Right ventricle myocardium inferior (tissue), 1 donor: ENCODE measurements at regions not wholly inside any gene's neighbourhood (a gene's known extent, or its start where the extent isn't known, plus 50 kb on each side); places are given as distances from the start of the nearest gene placed in this dataset.
A peak's percentile ranks its signal among the peaks of the same experiment; 100 is the strongest.

Source experiments
- ATAC-seq: fragments of 200-7000 bp; cut with Tn5 transposase; one replicate; pipeline ENCODE4 v1.9.1; 2020; ENCODE audit warnings: mild to moderate bottlenecking, moderate library complexity
- DNase-seq: peaks from one replicate; pipeline ENCODE4 v3.0.0; 2021; ENCODE audit errors: missing footprints
- intact Hi-C: fragments of 100-400 bp; cut with DNase I; formaldehyde crosslinking; loops from one replicate; pipeline ENCODE4 v1.11.0; 2022
- donor health status: DM: no; HTN: yes; CAD: no; lungs with severe emphysema.

DNA sequence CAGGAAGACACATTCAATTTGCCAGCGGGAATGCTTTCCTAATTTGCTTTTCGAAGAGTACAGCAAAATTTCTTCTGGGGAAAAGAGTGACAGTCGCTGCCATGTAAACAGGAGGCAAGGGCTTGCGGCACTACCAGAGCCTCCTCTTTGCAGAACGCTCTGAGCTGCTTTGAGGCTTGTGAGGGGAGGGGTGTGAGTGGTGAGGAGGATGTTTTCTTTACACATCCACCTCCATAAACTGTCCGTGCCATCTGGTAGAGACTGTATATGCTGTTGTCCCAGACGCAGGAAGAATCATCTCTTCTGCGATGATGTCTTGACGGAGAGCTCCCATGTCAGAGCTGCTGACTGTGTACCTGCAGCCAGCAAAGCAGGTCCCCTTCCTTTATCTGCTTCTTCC, 138.0 kb downstream of the SOCS6 start:
- ATAC-seq (no peak), DNase-seq (no peak)
- intact Hi-C loops = no loop called here

DNA sequence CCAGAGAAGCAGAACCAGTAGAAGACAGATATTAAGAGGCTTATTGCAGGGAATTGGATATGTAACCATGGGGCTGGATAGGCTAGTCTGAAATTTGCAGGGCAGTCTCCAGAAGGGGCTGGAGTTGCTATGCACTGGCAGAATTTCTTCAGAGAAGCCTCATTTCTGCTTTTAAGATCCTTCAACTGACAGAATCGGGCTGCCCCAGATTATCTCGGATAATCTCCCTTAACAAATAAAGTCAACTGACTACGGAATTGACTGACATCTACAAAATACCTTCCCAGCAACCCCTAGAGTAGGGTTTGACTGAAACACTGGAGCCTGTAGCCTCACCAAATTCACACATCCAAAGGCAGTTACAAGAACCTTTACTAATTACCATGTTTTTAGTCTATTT, 136.4 kb downstream of the SOCS6 start:
- intact Hi-C loops = no loop called here
- no peak for DNase-seq

DNA sequence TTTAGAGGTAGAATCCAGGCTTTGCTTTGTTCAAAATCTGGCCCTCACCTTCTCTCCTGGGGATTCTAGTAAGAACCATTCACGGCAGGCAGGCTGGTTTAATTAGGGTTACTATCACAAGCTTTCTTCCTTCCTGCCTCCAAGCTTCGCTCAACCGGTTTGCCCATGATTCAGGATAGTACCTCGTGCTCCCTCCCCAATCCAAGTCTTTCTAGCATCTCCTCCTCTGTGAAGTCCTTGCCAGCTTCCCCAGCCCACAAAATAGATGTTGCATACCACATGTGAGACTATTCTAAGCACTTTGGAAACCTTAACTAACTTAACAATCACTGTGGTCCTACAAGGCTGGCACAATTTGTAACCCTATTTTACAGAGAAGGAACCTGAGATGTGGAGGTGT, 135.1 kb downstream of the SOCS6 start:
- intact Hi-C loops = no loop called here
- no peak for ATAC-seq
- no peak for DNase-seq

More for the DNA sequence above, 136.4 kb downstream of the SOCS6 start:
- ATAC-seq = no peak

DNA sequence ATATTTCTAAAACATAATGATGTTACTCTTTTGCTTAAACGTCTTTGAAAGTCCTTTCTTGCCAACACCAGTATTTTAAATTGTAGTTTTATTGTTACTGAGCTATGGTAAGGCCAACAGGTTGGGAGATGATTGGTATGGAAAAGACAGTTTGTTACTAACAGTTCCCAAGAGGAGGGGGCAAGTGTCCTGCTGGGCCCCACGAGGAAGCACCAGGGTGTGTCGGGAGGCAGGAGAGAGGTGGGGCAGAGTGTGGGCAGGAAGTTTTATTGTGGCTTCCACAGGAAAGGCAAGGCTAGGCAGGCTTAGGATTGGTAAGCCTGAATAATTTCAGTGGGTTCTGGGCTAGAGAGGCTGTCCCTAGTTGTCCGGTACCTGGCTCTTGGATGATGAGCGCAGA, 134.3 kb downstream of the SOCS6 start:
- intact Hi-C loops = no loop called here
- DNase-seq = no peak
- ATAC-seq = no peak

DNA sequence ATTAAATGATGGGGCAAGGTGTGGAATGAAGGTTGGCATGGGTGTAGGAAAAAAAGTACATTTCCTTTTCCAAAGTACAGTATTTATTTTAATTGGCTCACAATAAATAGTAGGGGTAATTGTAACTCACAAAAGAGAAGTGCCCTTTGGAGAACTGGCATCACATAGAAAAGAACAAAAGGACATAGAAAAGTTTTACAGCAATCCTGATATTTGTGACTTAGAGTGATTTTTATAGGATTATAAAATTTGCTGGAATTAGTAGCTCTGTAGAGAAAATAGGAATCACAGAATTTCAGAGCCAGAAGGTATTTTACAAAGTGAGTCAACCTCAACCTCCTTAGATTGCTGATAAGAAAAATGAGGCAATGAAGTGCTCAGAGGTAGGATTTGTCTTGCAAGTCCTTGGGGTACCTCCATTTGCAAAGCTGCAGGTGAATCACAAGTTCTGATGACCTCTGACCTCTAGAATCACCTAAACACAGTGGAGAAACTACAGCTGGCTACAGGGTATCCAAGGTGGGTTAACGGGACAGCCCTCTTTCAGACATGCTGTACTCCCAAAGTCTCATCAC, 133.6 kb downstream of the SOCS6 start:
- intact Hi-C loops = no loop called here
- no peak for ATAC-seq
- no peak for DNase-seq

DNA sequence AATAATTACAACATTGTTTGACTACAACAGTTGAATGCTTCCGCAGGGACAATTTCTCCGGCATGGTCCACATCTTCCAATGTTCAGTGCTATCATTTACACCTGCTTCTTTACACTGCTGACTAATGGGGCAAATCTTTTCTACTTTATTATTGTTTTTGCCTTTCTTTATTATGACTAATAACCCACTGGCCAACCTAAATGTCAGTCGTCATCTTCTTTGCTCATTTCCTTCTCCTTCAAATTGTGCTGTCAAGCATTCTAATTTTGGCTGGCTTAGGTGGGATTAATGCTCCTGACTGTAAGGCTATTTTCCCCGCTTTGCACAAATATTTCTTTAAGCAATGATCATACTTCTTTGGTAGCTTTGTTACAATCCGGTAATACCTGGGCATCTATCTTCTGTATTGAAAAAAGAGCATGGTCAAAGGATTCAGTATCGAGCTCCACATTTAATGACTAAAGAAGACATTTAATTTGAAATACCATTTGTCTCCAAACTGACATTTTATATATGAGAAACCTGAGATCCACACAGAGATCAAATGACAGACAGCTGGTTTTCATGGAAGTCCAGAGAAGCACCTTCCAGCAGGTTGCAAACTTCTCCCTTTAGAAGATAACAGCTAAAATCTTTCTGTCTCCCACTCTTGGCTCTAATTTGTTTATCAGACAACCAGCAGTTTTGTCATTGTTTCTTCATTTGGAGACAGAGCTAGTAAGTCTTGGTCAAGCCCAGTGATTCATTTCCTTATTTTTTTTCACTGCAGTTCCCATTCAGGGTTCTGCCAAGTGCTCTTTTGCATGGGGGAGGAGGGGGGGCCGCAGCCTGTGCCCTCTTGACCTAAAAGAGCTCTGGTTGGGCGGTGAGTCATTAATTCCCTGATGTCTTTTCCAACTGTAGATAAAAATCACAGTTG, 132.9 kb downstream of the SOCS6 start:
- peak; percentile 84 for DNase-seq
- peak; percentile 82 for ATAC-seq
- intact Hi-C loops = no loop called here

DNA sequence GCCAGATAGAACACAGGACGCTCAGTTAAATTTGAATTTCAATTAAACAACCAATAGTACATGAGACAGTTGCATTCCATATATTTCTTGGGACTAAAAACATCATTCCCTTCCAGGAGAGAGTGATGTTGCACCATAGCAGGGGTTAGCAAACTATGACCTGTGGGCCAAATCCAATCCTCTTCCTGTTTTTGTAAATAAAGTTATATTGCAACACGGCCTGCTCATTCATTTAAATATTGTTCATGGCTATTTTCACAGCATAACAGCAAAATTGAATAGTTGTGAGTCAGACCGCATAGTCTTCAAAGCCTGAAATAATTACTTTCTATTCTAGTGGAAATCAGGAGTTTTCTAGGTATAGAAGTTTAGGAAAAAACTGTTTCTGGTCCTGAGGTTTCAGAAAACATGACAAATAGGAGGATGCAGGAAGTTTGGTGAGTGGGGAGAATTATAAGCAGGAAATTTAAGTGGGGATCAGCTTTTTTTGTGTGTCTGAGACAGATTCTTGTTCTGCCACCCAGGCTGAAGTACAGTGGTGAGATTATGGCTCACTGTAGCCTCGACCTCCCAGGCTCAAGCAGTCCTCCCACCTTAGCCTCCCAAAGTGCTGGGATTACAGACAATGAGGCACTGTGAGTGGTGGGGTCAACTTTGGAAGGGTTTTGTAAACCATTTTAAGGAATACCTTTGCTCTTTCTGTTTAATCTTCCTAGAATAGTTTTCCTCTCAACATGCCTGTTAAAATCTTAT, 131.5 kb downstream of the SOCS6 start:
- DNase-seq (no peak), ATAC-seq (no peak)
- intact Hi-C loops = no loop called here

DNA sequence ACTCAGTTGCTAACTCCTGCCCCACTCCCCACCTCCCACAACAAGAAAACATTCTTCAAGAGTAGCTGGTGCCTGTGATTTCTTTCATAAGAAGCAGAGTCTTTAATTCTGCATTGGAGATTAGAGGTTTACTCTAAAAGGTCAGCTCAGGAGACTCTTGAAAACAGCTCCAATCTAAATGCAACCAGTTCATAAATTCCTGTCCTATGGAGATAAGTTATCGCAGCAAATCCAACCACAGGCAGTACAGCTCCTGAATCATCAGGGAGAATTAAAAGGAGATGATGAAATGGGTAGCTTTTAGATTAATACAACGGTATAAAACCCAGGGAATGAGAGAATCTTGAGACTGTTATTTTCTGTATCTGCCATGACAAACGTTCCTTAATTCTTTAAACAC, 130.7 kb downstream of the SOCS6 start:
- ATAC-seq = no peak
- no peak for DNase-seq
- intact Hi-C loops = no loop called here

DNA sequence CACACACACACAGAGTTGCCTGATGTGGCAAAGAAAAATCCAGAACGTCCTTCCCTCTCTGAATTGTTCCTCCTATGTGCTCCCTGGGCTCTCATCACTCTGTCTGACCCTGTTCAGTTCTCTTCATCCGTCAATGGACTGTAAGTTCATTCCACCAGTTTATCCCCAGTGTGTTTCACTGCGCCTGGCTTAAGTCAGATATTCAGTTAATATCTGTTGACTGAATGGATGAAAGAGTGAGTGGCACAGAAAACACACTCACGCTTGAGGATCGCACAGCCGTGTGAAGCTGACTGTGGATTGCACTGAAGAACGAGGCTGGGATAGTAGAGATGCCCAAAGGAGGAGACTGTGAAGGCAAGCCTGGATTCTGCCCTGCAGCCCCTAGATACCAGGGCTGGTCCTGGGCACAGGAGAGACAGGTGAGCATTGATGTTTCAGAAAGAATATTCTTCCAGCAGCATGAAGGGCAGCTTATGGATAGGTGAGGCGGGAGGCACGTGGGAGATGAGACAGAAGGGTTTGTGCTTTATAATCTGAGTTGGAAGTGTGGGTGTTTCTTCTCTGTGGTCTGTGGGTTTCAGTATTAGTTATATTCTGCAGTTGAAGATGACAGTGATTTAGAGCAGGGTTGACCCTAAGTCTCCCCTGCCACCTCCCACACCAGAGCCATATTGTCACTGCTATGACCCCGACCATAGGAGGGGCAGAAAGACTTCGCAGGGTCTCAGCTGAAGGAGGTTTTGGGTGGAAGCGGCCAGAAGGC, 129.9 kb downstream of the SOCS6 start:
- intact Hi-C loops = no loop called here

DNA sequence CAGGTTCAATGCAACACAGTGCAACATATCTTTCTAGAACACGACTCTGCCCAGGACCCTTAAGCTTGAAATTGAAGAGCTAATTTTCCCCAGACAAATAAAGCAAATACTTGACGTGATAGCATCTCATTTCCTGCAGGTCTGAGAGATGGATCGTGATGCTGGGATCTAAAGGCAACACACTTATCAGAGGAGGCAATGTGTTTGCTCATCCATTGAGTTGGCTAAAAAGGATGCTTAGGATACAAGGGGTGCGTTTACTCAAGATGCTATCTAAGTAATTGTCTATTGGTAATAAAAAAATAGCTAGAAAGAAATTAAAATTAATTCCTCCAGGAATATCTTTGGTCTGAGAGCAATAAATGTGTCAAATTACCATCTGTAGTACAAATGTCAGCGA, 129.0 kb downstream of the SOCS6 start:
- no peak for DNase-seq

More for the DNA sequence above, 129.9 kb downstream of the SOCS6 start:
- no peak for DNase-seq
- no peak for ATAC-seq

DNA sequence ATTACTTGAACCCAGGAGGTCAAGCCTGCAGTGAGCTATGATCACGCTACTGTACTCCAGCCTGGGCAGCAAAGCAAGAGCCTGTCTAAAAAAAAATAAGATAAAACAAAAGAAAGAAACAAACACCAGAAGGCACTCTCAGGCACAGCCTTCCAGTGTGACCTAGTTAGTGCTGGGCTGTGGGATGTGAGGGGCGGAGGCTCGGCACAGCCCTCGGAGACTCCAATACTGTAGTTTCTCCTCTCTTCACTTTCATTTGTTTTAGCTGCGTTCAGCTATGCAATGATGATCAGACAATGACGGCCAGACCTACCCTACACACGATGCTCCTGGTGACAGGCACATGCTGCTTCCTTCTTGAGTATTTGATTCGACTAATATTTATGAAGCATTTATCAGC, 127.7 kb downstream of the SOCS6 start:
- DNase-seq = no peak
- intact Hi-C loops = no loop called here
- ATAC-seq = no peak

More for the DNA sequence above, 129.0 kb downstream of the SOCS6 start:
- ATAC-seq = no peak
- intact Hi-C loops = no loop called here

DNA sequence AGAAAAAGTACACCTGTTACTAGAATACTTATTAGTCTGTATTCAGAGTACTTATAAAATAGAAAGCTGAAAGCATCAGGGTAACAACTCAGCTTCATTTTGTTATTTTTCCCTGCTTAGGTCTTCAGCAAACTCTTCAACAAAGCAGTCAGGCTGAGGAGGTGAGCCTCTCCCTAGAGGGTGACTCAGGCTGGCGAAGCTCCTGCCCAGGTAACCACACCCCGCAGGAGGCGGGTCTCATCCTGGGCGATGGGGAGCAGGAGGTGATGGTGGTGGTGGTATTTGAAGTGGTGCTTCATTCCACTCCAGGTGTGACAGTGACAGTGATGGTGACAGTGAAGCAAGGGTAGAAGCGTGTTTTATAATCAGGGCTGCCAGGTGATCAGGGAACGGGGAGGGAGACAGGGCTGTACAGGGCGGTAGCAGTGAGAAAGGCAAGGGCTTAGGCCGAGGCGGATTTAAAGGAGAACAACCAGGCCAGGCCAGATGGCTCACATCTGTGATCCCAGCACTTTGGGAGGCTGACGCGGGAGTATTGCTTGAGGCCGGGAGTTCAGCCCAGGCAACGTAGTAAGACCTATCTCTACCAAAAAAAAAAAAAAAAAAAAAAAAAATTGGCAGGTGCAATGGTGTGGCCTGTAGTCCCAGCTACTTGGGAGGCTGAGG, 127.1 kb downstream of the SOCS6 start:
- DNase-seq = no peak
- ATAC-seq = no peak
- intact Hi-C loops = no loop called here

DNA sequence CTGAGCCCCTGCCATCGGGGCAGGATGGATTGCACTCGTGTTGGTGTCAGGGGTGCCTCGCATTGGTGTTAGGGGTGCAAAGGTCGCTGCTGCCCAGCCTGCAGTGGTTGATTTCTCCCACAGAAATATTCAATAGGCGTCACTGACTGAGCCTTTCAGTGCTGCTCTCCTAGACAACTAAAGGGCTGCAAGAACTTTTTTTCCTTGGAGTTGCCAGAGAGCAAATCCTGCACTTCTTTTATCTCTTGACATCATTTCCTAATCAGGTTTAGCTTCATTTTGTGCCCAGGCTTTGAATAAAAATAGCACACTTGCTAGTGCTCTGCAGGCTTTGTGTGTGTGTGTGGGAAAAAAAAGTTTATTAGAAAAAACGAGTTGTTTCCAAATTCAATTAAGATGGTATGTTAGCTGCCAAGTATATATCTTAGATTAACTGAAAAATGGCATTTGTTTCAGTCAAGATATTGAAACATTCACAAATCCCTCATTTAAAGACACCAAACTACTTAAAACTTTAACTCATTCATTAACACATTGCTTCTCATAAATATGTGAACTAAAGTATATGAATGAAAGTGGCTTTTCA, 125.6 kb downstream of the SOCS6 start:
- intact Hi-C loops = no loop called here
- ATAC-seq = no peak

DNA sequence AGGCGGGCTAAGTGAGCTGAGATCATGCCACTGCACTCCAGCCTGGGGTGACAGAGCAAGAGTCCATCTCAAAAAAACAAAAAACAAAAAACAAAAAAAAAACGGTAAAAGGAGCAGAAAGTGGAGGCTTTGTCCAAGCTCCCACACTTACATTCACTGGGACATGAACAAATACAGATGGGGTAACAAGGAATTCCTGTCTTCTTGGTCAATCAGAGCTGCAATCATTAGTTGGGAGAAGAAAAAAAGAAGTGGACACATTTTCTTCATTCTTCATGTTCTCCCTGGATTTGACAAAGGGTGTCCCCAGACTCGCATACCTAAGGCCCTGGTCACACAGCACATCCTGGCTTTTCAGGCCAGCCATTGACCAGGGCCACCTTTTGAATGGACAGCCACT, 124.6 kb downstream of the SOCS6 start:
- no peak for DNase-seq
- intact Hi-C loops = no loop called here
- no peak for ATAC-seq

More for the DNA sequence above, 125.6 kb downstream of the SOCS6 start:
- no peak for DNase-seq

DNA sequence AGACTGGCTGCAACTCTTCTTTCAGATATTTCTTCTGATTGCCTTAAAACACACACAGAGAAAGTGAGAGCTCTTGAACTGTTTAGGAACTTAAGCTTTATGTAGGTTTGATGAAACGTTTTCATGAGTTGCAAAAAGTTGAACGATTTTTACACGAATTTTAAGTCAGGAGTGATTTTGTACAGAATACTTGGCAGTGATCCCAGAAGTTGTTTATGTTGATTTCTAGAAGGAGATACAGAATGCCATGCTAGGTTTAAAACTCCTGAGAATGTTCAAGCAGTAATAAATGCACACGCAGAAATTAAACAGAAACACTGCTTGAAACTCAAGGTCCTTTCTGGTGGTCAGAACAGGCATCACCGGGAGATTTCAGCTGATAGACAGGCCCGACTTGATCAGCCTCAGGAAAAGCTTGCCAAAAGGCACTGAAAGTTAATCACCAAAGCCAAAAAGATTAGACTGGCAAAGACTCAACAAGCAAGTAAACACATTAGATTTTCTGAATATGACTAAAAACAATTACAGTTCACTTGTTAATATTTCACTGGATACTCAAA, 123.1 kb downstream of the SOCS6 start:
- DNase-seq (no peak), ATAC-seq (no peak)
- intact Hi-C loops = no loop called here

DNA sequence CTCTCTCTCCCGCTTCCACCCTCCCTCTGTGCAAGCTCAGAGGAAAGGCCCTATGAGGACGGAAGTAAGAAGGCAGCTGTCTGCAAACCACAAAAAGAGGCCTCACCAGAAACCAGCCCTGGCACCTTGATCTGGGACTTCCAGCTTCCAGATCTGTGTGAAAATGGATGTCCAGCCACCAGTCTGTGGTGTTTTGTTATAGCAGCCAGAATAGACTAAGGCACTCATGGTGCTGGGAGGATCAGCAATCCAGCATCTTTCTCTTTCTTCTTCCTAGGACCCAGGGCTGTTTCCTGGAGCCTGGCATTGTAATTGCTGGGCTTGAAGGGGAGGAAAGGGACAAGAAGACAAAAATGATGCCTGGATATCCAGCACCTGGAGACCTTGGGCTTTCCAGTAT, 122.5 kb downstream of the SOCS6 start:
- intact Hi-C loops = no loop called here
- DNase-seq = no peak
- no peak for ATAC-seq

DNA sequence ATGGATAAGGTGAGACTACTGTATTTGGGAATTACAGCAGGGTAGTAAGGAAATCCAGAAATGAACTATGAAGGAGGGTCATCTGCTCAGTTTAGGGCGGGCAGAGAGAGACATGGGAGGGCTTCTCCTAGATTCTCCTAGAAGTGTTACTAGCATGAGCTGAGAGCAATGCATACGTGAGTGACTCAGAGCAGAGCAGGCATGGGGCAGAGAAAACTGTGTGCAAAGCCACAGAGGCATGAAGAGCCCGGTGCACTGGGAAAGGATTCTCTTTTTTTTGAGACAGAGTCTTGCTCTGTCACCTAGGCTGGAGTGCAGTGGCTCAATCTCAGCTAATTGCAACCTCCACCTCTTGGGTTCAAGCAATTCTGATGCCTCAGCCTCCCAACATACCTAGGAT, 116.2 kb downstream of the SOCS6 start:
- ATAC-seq (no peak), DNase-seq (no peak)
- intact Hi-C loops = no loop called here

DNA sequence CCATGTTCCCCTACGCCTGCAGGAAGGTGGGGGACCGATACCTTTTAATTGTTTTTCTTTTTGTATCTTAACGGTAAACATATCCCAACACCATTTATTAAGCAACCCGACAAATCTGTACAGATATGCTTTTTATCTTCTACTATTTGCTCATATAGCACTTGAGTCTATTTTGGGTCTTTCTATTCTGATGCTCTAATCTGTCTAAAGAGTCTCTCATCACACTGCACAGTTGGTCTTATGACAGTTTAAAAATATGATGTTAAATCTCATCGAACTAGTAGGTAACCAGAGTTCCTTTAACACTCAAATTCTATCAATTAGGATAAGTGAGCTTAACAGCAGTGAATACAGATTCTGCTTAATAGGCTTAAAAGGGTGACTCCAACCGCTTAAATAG, 111.6 kb downstream of the SOCS6 start:
- DNase-seq (no peak), ATAC-seq (peak; percentile 56)
- intact Hi-C loops = no loop called here
